ENCODE measurements at regions not wholly inside any gene's neighbourhood (a gene's known extent, or its start where the extent isn't known, plus 50 kb on each side); places are given as distances from the start of the nearest gene placed in this dataset.
A peak's percentile ranks its signal among the peaks of the same experiment; 100 is the strongest.
"Not testable (repeated sequence)": the region's sequence is repeated elsewhere in the genome, so short reads cannot be mapped to it uniquely, and the experiment has no call there.

DNA sequence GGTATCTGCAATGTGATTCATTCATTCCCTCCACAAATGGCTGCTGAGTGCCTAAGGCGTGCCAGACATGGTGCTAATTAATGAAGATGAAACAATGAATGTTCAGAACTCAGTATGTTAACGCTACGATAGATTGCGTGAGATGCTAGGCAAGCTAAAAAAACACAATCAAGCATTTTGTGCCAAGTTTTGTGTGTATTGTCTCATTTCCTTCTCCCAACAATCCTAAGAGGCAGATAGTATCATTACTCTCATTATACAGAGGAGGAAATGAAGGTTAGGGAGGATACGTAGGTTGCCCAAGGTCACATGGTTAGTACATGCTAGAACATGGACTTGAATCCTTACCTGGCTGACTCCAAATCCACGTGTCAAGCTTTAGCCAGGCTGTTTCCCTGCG is 264.4 kb downstream of the EFCAB11 start:
- no peak overlapping the region for H3K27ac ChIP-seq
- intact Hi-C loops (cut with DNase I), result no loop called here
- no peak overlapping the region for H3K4me3 ChIP-seq
- no peaks in the 10 kb centered on the region for H3K36me3 ChIP-seq
- TF ChIP-seq CTCF (IDR thresholded peaks at IDR 0.05) (no peak), POLR2A (IDR thresholded peaks at IDR 0.05) (no peak)
- DNase-seq (no peak), ATAC-seq (peak; percentile 45 to 84 (median 50))
- H3K27me3 ChIP-seq, result no peaks in the 10 kb centered on the region
- 50 to 77% (median 64%) methylated on average over 7 of the region's 7 CpGs for WGBS, 4 donors
- H3K4me1 ChIP-seq, result no peaks in the 10 kb centered on the region
- no peaks in the 10 kb centered on the region for H3K9me3 ChIP-seq

DNA sequence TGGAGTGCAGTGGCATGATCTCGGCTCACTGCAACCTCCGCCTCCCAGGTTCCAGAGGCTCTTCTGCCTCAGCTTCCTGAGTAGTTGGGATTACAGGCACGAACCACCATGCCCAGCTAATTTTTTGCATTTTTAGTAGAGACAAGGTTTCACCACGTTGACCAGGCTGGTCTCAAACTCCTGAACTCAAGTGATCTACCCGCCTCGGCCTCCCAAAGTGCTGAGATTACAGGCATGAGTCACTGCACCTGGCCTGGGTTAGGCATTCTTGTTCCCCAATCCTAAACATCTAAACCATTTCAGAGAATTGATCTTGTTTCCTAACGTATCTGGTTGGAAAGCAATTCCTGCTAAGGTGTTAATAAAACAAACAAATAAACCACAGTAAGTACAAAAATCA is 264.8 kb downstream of the EFCAB11 start:
- H3K9me3 ChIP-seq; H3K4me1 ChIP-seq; H3K27me3 ChIP-seq; H3K36me3 ChIP-seq; DNase-seq; H3K4me3 ChIP-seq; ATAC-seq; intact Hi-C loops (cut with DNase I); H3K27ac ChIP-seq: not testable (repeated sequence)
- 85 to 90% (median 89%) methylated on average over 7 of the region's 7 CpGs for WGBS, 4 donors

DNA sequence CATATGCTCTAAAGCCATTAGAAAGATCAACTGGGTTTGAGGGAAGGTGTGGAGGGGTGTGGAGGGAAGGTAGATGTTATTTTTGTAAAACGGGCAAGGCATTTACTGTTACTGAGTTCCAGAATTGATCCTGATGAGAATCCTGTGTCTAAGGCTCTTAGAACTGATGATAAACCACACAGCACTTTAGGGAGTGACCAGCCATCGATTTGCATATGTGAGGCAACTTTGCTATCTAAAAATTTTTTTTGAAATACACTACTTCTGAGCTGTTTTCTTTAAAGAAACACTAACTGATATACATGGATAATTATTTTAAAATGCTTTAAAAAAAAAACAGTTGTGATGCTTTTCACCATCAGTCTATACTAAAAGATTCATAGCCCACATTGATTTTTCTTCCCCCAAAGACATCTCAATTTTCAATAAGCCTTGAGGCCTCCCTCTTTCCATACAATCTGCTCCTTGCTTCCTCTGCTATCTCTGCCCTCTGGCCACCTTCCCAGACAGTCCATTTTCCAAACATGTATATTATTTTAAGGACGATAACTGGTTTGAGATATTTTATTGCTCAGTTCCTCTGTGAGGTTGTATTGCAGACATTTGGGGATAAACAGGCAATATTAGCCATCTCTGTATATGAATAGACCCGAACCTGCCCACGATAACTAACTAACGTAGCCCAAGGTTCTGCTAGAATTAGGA is 265.9 kb downstream of the EFCAB11 start:
- no peak overlapping the region for H3K4me3 ChIP-seq
- peaks cover 0 to 6% (median 0%) of the 10 kb centered on the region in 12 donors for H3K9me3 ChIP-seq
- no peak overlapping the region for H3K27ac ChIP-seq
- intact Hi-C loops (cut with DNase I), result no loop called here
- DNase-seq (no peak), ATAC-seq (no peak)
- no peaks in the 10 kb centered on the region for H3K36me3 ChIP-seq
- H3K4me1 ChIP-seq, result no peaks in the 10 kb centered on the region
- 77 to 86% (median 83%) methylated on average over 6 of the region's 6 CpGs for WGBS, 4 donors
- H3K27me3 ChIP-seq, result no peaks in the 10 kb centered on the region
- TF ChIP-seq POLR2A (IDR thresholded peaks at IDR 0.05) (no peak), CTCF (IDR thresholded peaks at IDR 0.05) (no peak)

DNA sequence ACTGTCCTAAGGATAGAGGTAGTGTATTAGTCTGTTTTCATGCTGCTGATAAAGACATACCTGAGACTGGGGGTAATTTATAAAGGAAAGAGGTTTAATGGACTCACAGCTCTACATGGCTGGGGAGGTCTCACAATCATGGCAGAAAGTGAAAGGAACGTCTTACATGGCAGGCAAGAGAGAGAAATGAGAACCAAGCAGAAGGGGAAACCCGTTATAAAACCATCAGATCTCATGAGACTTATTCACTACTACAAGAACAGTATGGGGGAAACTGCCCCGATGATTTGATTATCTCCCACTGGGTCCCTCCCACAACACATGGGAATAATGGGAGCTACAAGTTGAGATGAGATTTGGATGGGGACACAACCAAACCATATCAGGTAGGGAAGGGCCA is 267.4 kb downstream of the EFCAB11 start:
- H3K36me3 ChIP-seq; H3K27me3 ChIP-seq; H3K4me1 ChIP-seq; ATAC-seq; H3K4me3 ChIP-seq; intact Hi-C loops (cut with DNase I); H3K27ac ChIP-seq; DNase-seq; H3K9me3 ChIP-seq: not testable (repeated sequence)
- 53 to 61% (median 57%) methylated on average over 3 of the region's 3 CpGs for WGBS, 4 donors

GRCh38 chr14:89684139-89684538 is 267.1 kb upstream of the FOXN3 start:
- TF ChIP-seq CTCF (IDR thresholded peaks at IDR 0.05) (no peak), POLR2A (IDR thresholded peaks at IDR 0.05) (no peak)
- ATAC-seq (no peak), DNase-seq (no peak)
- Histone ChIP-seq H3K36me3 (no peaks in the 10 kb centered on the region), H3K27me3 (no peaks in the 10 kb centered on the region), H3K9me3 (peaks cover 0 to 6% (median 0%) of the 10 kb centered on the region in 12 donors), H3K4me1 (peaks cover 0 to 34% (median 0%) of the 10 kb centered on the region in 12 donors), H3K4me3 (no peak overlapping the region), H3K27ac (no peak overlapping the region)
- intact Hi-C loops (cut with DNase I), result no loop called here
- 94 to 98% (median 96%) methylated on average over 4 of the region's 4 CpGs for WGBS, 4 donors

Measured in heart left ventricle (tissue), 16 donors.